ENCODE measurements at regions not wholly inside any gene's neighbourhood (a gene's known extent, or its start where the extent isn't known, plus 50 kb on each side); places are given as distances from the start of the nearest gene placed in this dataset.
"Not testable (repeated sequence)": the region's sequence is repeated elsewhere in the genome, so short reads cannot be mapped to it uniquely, and the experiment has no call there.

DNA sequence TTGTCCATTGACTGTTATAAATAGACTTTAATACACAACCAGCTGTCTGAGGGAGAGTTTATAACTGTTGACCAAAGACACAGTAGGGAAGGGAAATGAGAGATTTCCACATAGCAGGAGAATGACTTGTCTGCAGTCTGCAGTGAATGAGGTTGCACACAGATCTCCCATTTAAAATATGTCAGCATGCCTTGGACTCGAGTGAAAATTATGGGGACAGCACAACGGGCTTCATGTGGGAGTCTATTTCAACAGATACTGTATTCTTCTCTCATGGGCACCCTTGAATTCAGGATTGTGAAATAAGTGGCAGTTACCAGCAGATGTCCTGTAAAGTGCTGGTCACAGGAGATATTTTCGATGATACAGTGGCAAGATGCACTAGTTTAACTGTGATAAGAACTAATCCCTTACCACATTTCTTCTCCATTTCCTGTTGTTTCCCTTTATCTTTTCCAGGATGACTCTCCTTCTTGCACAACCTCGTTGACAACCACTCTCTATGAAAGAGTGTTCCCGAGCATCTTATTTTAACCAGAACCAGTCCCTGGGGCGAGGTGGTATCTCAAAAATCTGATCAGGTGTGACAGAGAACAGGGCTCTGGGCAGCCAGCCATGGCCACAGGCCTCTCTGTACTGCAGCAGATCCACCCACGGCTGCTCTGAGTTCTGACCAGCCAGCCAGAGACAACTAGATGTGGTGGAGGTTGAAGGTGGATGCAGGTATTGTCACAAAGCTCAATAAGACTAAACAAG lies 51.5 kb upstream of the MAP3K1 start:
- DNase-seq (ENCODE audit: extremely low read depth, low read depth, low spot score) = no peak

DNA sequence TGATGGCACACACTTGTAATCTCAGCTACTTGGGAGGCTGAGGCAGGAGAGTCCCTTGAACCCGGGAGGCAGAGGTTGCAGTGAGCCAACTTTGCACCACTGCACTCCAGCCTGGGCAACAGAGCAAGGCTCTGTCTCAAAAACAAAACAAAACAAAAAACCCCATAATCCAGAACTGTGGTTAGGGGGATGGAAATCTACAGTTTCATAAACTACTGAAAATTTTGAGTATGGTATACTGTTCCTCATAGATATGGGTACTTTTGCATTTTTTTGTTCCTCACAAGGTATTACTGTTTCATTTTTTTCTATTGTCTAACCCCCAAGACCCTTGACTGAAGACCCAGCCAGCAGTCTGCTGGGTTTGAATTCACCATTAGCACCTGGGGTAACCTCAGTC lies 52.2 kb upstream of the MAP3K1 start:
- DNase-seq (ENCODE audit: extremely low read depth, low read depth, low spot score) = no peak

DNA sequence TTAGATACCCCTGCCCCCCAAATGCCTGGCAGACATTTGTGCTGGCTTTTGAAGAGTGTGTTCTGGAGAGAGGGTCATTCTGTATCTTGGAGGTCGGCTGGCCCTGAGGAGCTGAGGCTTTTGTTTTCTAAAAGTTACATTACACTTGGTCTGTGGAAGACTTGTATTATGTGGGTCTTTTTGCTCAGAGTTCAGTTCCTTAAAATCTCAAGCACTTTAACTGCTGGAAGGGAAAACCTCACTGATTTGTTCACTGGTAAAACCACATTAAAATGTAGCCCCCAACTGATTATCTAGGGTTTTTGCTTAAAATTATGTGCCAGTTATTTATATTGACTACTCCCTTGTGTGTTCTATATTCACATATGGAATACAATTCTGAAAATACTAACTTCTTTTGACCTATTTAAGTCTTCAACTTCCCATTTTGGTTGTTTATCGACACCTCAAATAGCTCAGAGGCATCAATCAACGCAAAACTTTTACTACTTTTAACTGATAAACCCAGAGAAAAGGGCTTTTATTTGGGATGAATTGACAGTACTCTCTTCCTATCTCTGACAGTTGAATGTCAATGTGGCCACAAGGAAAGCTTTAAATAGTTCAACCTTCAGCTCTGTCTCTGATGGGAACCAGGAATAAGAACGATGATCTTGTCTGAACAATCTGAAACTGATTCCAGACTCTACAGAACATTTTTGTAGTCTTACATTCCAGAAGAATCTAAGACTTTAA lies 54.0 kb upstream of the MAP3K1 start:
- no peak for DNase-seq (ENCODE audit: extremely low read depth, low read depth, low spot score)

DNA sequence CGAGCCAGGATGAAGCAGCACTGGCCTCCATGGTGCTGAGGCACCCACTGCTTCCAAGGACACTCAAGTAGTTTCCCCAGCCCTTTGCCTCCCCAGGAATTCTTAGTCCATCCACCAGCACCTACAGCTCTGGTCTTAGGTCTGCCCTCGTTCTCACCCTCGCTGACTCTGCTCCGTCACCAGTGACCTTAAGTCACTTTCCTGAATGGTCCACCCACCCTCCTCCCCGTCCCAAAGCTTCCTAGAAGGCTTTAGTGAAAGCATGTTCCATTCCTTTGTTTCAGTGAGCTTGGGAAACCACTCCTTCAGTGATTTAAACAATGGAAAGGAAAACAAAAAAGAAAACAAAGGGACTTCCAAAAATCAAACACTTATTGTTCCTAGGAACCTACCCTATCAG lies 54.6 kb upstream of the MAP3K1 start:
- no peak for DNase-seq (ENCODE audit: extremely low read depth, low read depth, low spot score)

DNA sequence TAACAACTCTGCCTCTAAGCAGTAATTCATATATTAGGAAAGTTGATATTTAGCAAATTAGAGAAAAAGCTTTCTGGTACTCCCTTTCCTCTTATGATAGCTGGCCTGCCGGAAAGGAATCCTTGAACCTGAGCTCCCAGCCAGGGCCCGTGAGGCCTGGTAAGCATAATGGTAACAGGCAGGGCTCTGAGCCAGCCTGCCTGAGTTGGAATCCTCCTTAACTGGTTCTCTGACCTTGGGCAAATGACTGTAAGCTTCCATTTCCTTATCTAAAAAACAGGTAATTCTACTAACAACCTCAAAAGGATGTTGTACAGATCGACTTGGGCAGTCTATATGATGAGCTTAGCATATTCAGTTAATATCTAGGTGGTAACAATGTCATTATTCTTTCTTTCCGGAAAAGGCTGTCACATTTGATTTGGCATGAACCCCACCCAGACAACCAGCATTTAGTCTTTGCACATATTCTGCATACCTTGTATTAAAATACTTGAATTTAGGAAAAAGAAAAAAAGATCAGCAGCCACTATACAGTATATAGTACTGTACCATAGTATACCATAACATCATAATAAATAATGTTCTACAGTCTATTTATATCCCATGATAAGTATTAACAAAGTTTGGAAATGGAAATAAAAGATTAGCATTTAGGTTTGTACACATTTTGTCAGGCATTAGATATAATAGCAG lies 55.7 kb upstream of the MAP3K1 start:
- no peak for DNase-seq (ENCODE audit: extremely low read depth, low read depth, low spot score)

DNA sequence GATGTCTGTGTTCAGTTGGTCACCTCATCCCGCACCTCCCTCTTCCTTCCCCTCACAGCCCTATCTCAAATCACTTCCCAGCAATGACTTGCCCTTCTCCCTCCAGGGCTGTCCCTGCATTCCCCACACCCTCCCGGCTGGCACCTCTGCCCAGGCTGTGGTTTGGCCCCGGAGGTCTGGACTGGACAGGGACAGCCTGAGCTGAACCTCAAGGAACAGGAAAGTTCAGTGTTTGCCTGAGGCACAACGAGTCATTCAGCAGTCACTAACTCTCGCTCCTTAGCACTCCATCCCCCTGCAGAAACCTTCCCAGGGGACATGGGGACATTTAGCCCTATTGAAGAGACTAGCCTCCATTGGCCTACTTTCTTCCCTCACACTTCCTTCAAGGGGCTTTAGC lies 58.3 kb upstream of the MAP3K1 start:
- no peak for DNase-seq (ENCODE audit: extremely low read depth, low read depth, low spot score)

DNA sequence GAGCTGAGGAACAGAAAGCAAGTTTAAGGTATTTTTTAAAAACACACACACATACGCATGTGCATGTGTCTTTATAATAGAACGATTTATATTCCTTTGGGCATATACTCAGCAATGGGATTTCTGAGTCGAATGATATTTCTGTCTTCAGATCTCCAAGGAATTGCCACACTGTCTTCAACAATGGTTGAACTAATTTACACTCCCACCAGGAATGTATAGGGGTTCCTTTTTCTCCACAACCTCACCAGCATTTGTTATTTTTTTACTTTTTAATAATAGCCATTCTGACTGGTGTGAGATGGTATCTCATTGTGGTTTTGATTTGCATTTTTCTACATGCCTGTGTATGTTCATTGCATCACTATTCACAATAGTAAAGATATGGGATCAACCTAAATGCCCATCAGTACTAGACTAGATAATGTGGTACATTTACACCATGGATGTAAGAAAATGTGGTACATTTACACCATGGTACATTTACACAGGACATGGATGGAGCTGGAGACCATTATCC lies 60.3 kb upstream of the MAP3K1 start:
- DNase-seq (ENCODE audit: extremely low read depth, low read depth, low spot score) = no peak

DNA sequence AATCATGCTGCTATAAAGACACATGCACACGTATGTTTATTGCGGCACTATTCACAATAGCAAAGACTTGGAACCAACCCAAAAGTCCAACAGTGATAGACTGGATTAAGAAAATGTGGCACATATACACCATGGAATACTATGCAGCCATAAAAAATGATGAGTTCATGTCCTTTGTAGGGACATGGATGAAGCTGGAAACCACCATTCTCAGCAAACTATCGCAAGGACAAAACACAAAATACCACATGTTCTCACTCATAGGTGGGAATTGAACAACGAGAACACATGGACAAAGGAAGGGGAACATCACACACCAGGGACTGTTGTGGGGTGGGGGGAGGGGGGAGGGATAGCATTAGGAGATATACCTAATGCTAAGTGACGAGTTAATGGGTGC lies 61.8 kb upstream of the MAP3K1 start:
- not testable (repeated sequence) for DNase-seq (ENCODE audit: extremely low read depth, low read depth, low spot score)

DNA sequence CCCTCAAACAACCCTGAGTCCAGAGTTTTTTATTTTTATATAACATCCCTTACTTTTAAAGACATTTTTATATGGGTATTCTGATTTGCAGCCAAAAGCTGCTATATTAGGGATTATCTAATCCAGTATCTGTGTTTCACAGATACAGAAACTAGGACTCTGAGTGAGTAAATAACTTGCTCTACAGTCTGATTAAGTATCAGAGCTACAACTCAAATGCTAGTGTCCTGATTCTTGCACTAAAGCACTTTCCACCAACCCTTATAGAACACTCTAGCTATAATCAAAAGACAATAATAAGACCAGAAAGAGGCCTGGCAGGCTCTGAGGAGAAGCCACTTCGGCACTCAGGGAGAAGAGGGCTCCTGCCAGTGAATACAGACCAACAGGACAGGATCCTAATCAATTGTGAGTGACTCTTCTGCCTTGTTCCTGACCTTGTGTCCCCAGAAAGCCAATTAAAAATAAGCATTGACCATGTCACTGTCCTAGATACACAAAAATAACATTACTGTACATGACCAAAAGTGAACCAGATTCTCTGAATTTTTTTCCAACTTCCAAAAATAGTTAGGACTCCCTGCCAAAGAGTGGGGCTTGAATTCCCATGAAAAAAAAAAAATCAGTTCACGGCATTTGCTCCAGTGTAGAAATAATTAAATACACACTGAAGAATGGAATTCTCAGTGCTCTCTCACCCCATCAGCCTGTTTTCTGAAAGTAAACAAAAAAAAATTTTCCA lies 63.6 kb upstream of the MAP3K1 start:
- no peak for DNase-seq (ENCODE audit: extremely low read depth, low read depth, low spot score)

DNA sequence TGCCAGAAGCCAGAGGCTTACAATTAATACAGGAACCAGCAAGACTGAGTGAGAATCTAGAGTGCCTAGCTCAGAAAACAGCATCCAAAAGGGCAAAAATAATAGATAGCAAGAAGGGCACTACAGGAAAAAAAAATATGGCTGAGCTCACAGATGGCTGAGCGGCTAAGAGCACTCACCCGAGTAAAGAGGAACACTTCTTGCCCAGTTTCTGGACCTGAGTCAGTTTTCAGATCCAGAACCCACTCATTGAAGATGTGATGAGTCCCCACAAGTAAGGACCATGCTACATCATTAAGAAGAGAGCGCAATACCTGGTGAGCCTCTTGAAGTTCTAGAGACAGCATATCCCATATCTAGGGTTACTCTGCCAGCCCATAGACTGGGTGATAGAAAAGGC lies 65.5 kb upstream of the MAP3K1 start:
- no peak for DNase-seq (ENCODE audit: extremely low read depth, low read depth, low spot score)

DNA sequence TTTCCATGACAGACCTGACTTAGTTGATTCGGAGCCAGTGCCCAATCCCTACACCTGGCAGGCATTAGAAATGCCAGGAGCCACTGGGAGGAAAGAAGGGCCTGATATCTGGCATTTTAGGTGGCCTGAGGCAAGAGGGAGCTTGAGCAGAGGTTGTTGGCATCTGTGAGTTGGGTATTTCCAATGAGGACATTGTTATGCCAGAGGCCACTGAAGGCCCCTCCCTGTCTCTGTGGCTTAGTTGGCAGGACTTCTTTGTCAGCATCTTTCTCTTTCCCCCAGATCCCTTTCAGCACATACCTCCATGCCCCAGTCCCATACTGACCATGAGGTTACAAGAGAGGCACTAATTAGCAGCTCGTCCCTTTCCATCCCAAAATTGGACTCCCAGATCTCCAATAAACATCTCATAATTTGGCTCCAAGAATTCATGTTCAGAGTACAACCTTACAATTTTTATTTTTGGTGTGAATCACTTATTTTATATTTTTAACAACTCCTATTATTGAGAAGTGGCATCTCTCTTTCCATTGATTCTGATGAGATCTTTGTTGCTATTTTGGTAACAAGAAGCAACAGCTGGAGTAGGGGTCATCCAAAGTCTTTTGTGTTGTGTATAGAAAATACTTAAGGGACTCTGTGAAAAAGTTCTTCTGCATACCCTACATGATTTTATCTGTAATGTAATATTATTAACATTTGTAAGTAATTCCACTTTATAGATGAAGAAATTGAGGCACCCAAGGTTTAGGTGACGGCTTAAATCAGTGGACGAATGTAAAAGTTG lies 68.6 kb upstream of the MAP3K1 start:
- no peak for DNase-seq (ENCODE audit: extremely low read depth, low read depth, low spot score)

DNA sequence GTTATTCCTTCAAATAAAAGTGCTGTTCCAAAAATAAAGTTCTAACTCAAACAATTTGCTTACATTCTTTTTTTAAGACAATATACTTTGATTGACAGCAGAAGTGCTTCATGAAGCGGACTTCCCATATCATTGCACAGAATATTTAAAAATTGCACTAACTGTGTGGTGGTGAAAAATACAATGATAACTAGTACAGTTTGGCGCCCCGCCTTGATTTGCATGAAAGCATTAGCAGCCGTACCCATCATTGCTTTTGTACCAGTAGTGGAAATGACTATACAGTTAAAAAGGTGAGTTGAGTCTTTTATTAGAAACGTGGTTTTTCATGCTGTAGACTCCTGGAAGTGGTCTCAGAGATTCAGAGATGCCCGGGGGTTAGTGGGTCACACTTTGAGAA lies 69.5 kb upstream of the MAP3K1 start:
- no peak for DNase-seq (ENCODE audit: extremely low read depth, low read depth, low spot score)

DNA sequence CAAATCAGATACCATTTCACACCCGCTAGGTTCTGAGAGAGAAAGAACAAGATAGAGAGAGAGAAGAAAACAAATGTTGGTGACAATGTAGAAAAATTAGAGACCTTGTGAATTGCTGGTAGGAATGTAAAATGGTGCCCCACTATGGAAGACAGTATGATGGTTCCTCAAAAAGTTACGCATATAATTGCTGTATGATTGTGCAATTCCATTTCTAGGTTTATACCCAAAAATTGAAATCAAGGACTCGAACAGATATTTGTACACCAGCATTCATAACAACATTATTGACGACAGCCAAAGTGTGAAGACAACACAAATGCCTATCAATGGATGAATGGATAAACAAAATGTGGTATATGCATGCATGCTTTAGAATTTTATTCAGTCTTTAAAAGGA lies 74.5 kb upstream of the MAP3K1 start:
- no peak for DNase-seq (ENCODE audit: extremely low read depth, low read depth, low spot score)

DNA sequence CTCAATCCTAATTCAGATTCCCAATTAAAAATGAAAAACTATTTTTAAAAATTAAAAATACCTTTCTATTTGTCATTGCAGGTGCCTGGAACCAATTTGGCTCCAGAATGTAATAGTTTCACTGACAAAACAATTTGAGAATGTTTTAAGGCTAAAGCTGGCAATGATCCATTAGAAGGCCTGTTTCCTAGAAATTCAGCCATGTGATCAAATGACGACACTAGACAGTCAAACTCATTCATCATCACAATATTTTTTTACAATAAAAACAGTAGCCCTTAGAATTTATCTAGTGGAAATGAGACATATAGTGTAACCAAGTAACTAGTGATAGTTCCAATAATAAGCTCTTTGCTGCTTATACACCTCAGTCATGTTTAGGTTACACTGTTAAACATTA lies 75.4 kb upstream of the MAP3K1 start:
- DNase-seq (ENCODE audit: extremely low read depth, low read depth, low spot score) = no peak

DNA sequence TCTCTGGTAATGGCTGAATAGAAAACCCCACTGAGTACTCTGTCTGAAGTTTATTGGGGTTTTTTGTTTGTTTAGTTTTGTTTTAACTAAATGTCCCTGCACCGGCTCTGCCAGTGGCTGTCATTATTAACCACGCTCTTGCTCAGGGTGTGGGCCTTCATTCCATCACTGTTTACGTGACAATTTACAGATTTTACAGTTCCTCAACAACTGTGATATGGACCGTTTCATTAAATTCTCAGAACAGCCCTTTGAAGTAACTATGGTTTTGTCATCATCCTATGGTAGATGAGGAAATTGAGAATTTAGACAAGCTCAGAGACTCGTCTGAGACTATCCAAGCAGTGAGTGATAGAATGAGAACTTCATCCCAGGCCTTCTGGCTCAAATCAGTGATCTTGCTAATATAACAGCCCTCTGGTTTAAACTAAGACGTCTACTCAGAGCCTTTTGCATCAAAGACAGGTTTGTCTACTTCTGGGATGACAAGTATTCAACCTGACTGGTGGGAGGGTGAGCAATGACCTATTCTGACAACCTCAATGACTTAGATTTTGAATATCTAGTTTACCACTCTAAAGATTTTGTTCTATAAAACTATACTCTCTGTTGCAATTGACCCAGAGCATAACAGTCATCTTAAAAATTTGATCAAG lies 77.3 kb upstream of the MAP3K1 start:
- no peak for DNase-seq (ENCODE audit: extremely low read depth, low read depth, low spot score)

DNA sequence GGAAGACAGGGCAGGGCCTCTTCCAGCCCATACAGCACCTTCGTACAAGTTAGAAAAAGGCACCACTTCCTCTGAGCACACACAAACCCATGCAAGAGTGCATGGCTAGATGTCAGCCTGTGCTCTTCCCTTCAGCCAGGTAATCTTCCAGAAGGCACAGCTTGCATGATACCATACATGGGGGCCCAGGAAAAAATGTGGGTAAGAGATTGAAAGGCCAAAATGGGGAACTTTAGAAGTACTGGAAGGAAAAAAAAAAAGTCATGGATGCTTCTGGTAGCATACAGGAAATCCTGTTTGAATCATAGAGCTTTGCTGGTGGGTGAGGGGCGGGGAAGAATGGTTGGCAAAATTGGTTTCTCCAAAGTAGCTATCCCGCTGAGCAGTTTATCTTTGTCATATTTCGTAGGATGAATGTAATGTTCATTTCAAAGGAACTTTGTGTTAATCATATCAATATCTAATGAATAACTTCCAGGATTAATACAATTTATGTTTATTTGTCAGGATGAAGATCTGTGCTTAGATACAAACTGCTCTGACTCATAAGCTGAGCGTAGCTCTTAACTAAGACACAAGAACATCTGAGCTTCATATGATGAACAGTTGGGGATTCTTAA lies 78.2 kb upstream of the MAP3K1 start:
- DNase-seq (ENCODE audit: extremely low read depth, low read depth, low spot score) = no peak

DNA sequence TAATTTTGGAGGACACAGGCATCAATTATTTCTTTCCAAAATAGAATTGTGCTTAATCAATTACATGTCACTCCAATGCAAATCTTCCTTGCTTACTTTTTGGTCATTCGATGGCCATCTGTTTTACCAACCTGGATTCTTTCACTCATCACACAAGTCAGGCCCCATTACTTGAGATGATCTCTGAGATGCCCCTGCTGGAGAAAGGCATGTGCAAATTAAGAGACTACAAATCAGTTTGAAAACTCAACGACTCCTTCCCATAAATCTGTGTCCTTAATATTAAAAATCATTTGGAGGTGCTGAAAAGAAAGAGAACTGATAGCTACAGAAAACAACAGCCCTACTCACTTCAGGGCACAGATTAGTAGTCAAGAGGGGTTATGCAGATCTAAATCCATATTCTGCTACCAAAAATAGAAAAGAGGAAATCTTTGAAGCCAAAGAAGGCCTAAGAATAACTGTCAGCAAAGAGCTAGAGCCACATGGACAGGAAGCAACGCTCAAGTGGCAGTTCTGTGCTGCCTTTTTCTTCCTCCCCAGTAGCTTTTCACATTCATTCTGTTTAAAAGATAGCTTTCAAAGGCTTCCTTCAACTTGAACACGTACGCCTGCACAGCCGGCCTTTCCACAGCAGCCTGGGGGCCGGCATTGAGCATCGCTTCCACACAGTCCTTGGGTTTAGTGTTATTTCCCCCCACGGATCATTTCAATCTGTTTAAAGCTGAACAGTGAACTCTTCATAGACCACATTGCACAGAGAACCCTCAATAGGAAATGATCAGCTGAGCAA lies 79.3 kb upstream of the MAP3K1 start:
- no peak for DNase-seq (ENCODE audit: extremely low read depth, low read depth, low spot score)

DNA sequence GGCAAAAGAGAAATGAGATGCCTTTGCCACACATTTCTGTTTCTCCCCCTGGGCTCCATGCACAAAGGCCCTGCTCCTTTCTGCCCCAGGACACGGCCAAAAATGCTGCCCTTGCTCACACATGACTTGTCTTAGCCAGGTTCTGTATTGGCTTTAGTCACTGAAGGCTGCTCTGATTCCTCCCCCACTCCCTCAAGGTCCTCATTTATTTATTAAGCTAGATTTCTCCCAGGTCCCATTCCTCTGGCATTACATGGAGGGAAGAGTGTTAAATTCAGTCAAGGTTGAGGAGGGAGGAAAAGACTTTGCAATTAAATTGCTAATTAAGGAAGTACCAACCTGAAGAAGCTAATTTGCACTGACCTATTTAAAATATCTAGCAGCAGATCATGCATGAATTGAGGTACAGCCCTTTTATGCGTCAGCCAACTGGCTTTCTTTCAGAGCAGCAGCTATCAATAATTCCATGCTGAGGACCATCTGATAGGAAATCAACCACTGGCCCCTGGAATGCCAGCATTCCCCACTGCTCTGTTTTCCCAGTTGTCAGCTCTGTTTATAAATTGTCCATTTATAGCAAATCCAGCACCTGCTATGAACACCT lies 81.2 kb upstream of the MAP3K1 start:
- no peak for DNase-seq (ENCODE audit: extremely low read depth, low read depth, low spot score)
